ENCODE measurements at regions not wholly inside any gene's neighbourhood (a gene's known extent, or its start where the extent isn't known, plus 50 kb on each side); places are given as distances from the start of the nearest gene placed in this dataset.

- no peak overlapping the region for H3K4me3 ChIP-seq (ENCODE audit: low read depth, low read length)
- H3K36me3 ChIP-seq (ENCODE audit: control insufficient read depth, insufficient read depth, low read length): no peaks in the 10 kb centered on the region
- CTCF ChIA-PET: interaction anchor here (0.7 to 4.2 kb wide), 15 partner anchors 9 to 1035 kb away, joined by 3 to 38 read pairs (median 3); no protein-coding TSS in a partner anchor
- peaks cover 3% of the 10 kb centered on the region for H3K27me3 ChIP-seq (ENCODE audit: control insufficient read depth, insufficient read depth, low read length)
- no peak for DNase-seq (ENCODE audit: low read depth)
- TF ChIP-seq, protein P1, sequence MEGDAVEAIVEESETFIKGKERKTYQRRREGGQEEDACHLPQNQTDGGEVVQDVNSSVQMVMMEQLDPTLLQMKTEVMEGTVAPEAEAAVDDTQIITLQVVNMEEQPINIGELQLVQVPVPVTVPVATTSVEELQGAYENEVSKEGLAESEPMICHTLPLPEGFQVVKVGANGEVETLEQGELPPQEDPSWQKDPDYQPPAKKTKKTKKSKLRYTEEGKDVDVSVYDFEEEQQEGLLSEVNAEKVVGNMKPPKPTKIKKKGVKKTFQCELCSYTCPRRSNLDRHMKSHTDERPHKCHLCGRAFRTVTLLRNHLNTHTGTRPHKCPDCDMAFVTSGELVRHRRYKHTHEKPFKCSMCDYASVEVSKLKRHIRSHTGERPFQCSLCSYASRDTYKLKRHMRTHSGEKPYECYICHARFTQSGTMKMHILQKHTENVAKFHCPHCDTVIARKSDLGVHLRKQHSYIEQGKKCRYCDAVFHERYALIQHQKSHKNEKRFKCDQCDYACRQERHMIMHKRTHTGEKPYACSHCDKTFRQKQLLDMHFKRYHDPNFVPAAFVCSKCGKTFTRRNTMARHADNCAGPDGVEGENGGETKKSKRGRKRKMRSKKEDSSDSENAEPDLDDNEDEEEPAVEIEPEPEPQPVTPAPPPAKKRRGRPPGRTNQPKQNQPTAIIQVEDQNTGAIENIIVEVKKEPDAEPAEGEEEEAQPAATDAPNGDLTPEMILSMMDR (IDR thresholded peaks at IDR 0.05; ENCODE audit: insufficient read depth, low read depth, low read length): no peak
- POLR2A ChIA-PET: no interaction called here
Measured at GRCh38 chr14:53304726-53305381, 151.7 kb upstream of the DDHD1 start.

DNA sequence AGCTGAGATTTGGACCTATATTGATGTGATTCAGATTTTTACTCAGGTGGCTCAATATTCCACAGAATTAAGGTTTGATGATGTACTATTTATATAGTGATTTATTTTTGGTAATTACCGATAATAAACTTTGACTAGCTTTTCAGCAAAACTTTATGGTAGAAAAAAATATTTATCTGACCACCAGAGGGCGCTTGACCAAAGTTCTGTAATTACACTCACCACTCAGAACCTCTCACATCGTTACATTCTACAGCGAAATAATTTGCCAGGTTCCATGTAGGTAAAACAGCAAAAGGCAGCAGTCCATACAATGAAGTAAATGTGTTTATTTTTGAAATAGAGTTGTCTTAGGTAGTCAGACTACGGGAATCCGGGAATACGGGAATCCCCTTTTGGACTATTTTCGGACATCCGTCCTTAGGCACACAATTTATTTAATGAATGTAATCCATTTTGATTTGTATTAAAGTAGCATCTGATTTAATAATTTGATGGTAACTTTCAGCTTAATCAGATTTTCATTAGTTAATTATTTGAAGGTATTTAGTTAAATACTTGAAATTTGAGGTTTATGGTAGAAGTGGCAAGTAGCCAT is 143.0 kb upstream of the DDHD1 start:
- Histone ChIP-seq H3K4me3 (ENCODE audit: low read depth, low read length) (no peak overlapping the region), H3K36me3 (ENCODE audit: control insufficient read depth, insufficient read depth, low read length) (no peaks in the 10 kb centered on the region), H3K27me3 (ENCODE audit: control insufficient read depth, insufficient read depth, low read length) (no peaks in the 10 kb centered on the region)
- no peak for DNase-seq (ENCODE audit: low read depth)
- POLR2A ChIA-PET: interaction anchor here (0.6 kb wide), 1 partner anchor 106 kb away, joined by 3 read pairs; no protein-coding TSS in a partner anchor
- CTCF ChIA-PET: interaction anchor here (0.6 to 4.1 kb wide), 27 partner anchors 10 to 1052 kb away, joined by 3 to 40 read pairs (median 4); no protein-coding TSS in a partner anchor
- TF ChIP-seq, protein P1 (IDR thresholded peaks at IDR 0.05; ENCODE audit: insufficient read depth, low read depth, low read length): peak; percentile 49

DNA sequence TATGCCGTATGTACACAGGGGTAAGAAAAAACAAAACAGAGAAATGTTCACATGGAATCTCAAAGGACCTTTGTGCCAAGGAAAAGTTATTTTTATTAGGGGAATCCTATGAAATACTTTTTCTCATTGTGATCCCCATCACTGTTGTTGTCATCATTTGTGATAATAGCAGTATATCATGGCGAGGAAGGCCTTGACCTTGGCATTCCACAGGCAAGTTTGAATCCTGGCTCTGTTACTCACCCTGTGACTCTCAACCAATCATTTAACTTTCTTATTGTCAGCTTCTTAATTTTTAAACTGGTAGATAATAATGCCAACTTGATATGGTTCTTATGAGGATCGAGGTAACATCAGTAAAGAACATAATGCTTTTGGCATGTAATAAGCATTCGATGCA is 142.2 kb upstream of the DDHD1 start:
- POLR2A ChIA-PET: interaction anchor here (0.6 kb wide), 1 partner anchor 106 kb away, joined by 3 read pairs; no protein-coding TSS in a partner anchor

DNA sequence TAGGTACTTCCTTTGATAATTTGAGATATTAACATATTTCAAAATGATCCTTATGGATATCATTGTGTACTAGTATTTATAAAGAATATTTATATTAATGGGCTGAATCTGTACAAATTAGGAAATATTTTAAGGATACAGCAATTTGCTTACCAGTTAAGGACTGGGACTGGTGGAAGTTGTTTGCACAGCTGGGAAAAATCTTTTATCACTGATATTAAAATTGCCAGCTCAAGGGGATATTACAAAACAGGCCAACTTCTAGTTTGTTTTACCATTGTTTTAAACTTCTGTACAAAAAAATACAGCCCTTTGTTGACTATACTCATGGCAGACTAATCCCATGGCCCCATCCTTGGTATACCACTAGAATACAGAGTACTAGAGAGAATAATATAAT is 133.2 kb upstream of the DDHD1 start:
- Histone ChIP-seq H3K27me3 (ENCODE audit: control insufficient read depth, insufficient read depth, low read length) (no peaks in the 10 kb centered on the region; the same call in 1 of the 2 replicates), H3K4me3 (ENCODE audit: low read depth, low read length) (no peak overlapping the region), H3K36me3 (ENCODE audit: control insufficient read depth, insufficient read depth, low read length) (no peaks in the 10 kb centered on the region)
- ChIA-PET POLR2A (no interaction called here), CTCF (interaction anchor here (0.8 to 2.5 kb wide), 2 partner anchors 9 to 1062 kb away, joined by 3 to 10 read pairs; no protein-coding TSS in a partner anchor)
- TF ChIP-seq, protein P1 (IDR thresholded peaks at IDR 0.05; ENCODE audit: insufficient read depth, low read depth, low read length): no peak
- DNase-seq (ENCODE audit: low read depth): no peak

More for the DNA sequence above, 142.2 kb upstream of the DDHD1 start:
- DNase-seq (ENCODE audit: low read depth): no peak
- TF ChIP-seq, protein P1 (IDR thresholded peaks at IDR 0.05; ENCODE audit: insufficient read depth, low read depth, low read length): no peak
- Histone ChIP-seq H3K4me3 (ENCODE audit: low read depth, low read length) (no peak overlapping the region), H3K27me3 (ENCODE audit: control insufficient read depth, insufficient read depth, low read length) (no peaks in the 10 kb centered on the region), H3K36me3 (ENCODE audit: control insufficient read depth, insufficient read depth, low read length) (no peaks in the 10 kb centered on the region)
- CTCF ChIA-PET: interaction anchor here (0.8 to 4.1 kb wide), 25 partner anchors 9 to 1053 kb away, joined by 3 to 40 read pairs (median 4); no protein-coding TSS in a partner anchor

GRCh38 chr14:53285821-53286220 is 132.7 kb upstream of the DDHD1 start:
- CTCF ChIA-PET: interaction anchor here (0.8 to 2.5 kb wide), 2 partner anchors 9 to 1062 kb away, joined by 3 to 10 read pairs; no protein-coding TSS in a partner anchor
- H3K27me3 ChIP-seq (ENCODE audit: control insufficient read depth, insufficient read depth, low read length): no peaks in the 10 kb centered on the region; the same call in 1 of the 2 replicates
- TF ChIP-seq, protein P1 (IDR thresholded peaks at IDR 0.05; ENCODE audit: insufficient read depth, low read depth, low read length): 0 out of 2 replicates have a peak, but pooled peaks have one; percentile 4
- POLR2A ChIA-PET: no interaction called here
- DNase-seq (ENCODE audit: low read depth): no peak
- no peak overlapping the region for H3K4me3 ChIP-seq (ENCODE audit: low read depth, low read length)
- H3K36me3 ChIP-seq (ENCODE audit: control insufficient read depth, insufficient read depth, low read length): no peaks in the 10 kb centered on the region

Measured in BJ (cell line).